Embryonic facial prominence (tissue), 1 donor: ENCODE measurements at regions not wholly inside any gene's neighbourhood (a gene's known extent, or its start where the extent isn't known, plus 50 kb on each side); places are given as distances from the start of the nearest gene placed in this dataset.
A peak's percentile ranks its signal among the peaks of the same experiment; 100 is the strongest.

Experiments
- DNase-seq: peaks from one replicate; pipeline ENCODE4 v3.0.0-alpha.2; 2016; ENCODE audit errors: extremely low spot score

- no peak for DNase-seq
These were observed 88.1 kb upstream of the ADAMTSL1 start for GRCh38 chr9:18385696-18386490.

- DNase-seq, result no peak
These were observed 83.6 kb upstream of the ADAMTSL1 start for GRCh38 chr9:18390393-18390792.

- DNase-seq, result peak; percentile 32
These were observed 80.4 kb upstream of the ADAMTSL1 start for GRCh38 chr9:18393340-18394130.

- DNase-seq, result no peak
These were observed 79.1 kb upstream of the ADAMTSL1 start for GRCh38 chr9:18394847-18395351.

- no peak for DNase-seq
These were observed 77.7 kb upstream of the ADAMTSL1 start for GRCh38 chr9:18396102-18396728.

- DNase-seq, result no peak
These were observed 76.9 kb upstream of the ADAMTSL1 start for GRCh38 chr9:18397076-18397475.

GRCh38 chr9:18398038-18398437 is 75.9 kb upstream of the ADAMTSL1 start:
- no peak for DNase-seq

- DNase-seq, result no peak
These were observed 69.4 kb upstream of the ADAMTSL1 start for GRCh38 chr9:18404434-18405029.

- no peak for DNase-seq
These were observed 68.7 kb upstream of the ADAMTSL1 start for GRCh38 chr9:18405240-18405639.

GRCh38 chr9:18410983-18411382 is 63.0 kb upstream of the ADAMTSL1 start:
- DNase-seq, result no peak

GRCh38 chr9:18421391-18421790 is 52.6 kb upstream of the ADAMTSL1 start:
- no peak for DNase-seq

- no peak for DNase-seq
These were observed 51.5 kb upstream of the ADAMTSL1 start for GRCh38 chr9:18422296-18423036.

GRCh38 chr9:18423791-18424531 is 50.0 kb upstream of the ADAMTSL1 start:
- no peak for DNase-seq
